Panc1 (cell line): ENCODE measurements at regions not wholly inside any gene's neighbourhood (a gene's known extent, or its start where the extent isn't known, plus 50 kb on each side); places are given as distances from the start of the nearest gene placed in this dataset.

Source experiments
- ATAC-seq: fragments of 200-7000 bp; cut with Tn5 transposase; 2 replicates; pipeline ENCODE4 v1.9.1; 2020; ENCODE audit warnings: mild to moderate bottlenecking, moderate library complexity
- BruUV-seq: library from RNA; stranded (reverse); fragments of 400-500 nt; replicated peaks from 2 replicates; lab custom pipeline; 2021; lab: Mats Ljungman, UMichigan
- CTCF ChIA-PET: fragments of 300-600 bp; sonication (Branson Sonifier 250); formaldehyde crosslinking; loops from one replicate; lab custom pipeline; 2022; ENCODE audit warnings: antibody characterized with exemption; lab: Charles Lee
- POLR2A ChIA-PET: fragments of 300-600 bp; sonication (Branson Sonifier 250); formaldehyde crosslinking; loops from one replicate; lab custom pipeline; 2022; ENCODE audit warnings: antibody characterized with exemption; lab: Charles Lee
- DNase-seq: peaks from one replicate; pipeline ENCODE4 v3.0.0-alpha.2; 2010; ENCODE audit warnings: low read depth, low spot score
- H3K27ac ChIP-seq: 2 replicates; pipeline ENCODE4 v1.5.1; 2011; ENCODE audit warnings: mild to moderate bottlenecking, low read length, inconsistent platforms
- H3K27me3 ChIP-seq: fragments of 200-500 bp; sonication (Bioruptor generic); 2 replicates; pipeline ENCODE4 v1.6.0; 2014; ENCODE audit warnings: low read length, inconsistent platforms; ENCODE audit not compliant: control insufficient read depth, insufficient read depth
- H3K36me3 ChIP-seq: fragments of 200-500 bp; sonication (Bioruptor generic); 2 replicates; pipeline ENCODE4 v1.5.1; 2014; ENCODE audit warnings: inconsistent platforms, mild to moderate bottlenecking, low read length, moderate library complexity; ENCODE audit not compliant: control insufficient read depth, insufficient read depth
- H3K4me1 ChIP-seq: 2 replicates; pipeline ENCODE4 v1.5.1; 2011; ENCODE audit warnings: inconsistent platforms, mild to moderate bottlenecking, low read length, moderate library complexity; ENCODE audit not compliant: control insufficient read depth, insufficient read depth
- H3K4me3 ChIP-seq, 2 experiments: 2 replicates each; pipeline ENCODE4 v1.5.1; 2011 to 2012; ENCODE audit warnings: low read depth in 2 of 2, low read length in 2 of 2, mild to moderate bottlenecking in 2 of 2, inconsistent platforms in 1 of 2, moderate library complexity in 1 of 2
- H3K9me3 ChIP-seq: fragments of 200-500 bp; sonication (Bioruptor generic); 2 replicates; pipeline ENCODE4 v1.5.1; 2014; ENCODE audit warnings: low read depth, mild to moderate bottlenecking, inconsistent platforms, low read length, moderate library complexity; ENCODE audit not compliant: control insufficient read depth, insufficient read depth
- POLR2AphosphoS5 ChIP-seq: IDR thresholded peaks from 2 replicates; pipeline ENCODE4 v1.6.1; 2012; ENCODE audit warnings: mild to moderate bottlenecking, low read depth, low read length, moderate library complexity
- SIN3A ChIP-seq: IDR thresholded peaks from 2 replicates; pipeline ENCODE4 v1.6.1; 2012; ENCODE audit warnings: low read depth, mild to moderate bottlenecking, low read length, moderate library complexity, borderline replicate concordance; ENCODE audit not compliant: insufficient read depth
- TCF7L2 ChIP-seq: IDR thresholded peaks from 2 replicates; pipeline ENCODE4 v1.6.1; 2011; ENCODE audit warnings: mild to moderate bottlenecking, low read depth, low read length, inconsistent platforms
- in situ Hi-C: cut with HindIII; loops from 2 replicates; pipeline ENCODE4 v1.10.0; 2016; ENCODE audit warnings: low sequenced_read_pairs, low pct_unique_long_range_greater_than_20kb
- intact Hi-C: fragments of 100-400 bp; cut with micrococcal nuclease; formaldehyde crosslinking; loops from one replicate; pipeline ENCODE4 v1.10.0; 2022; ENCODE audit not compliant: unreplicated experiment
- TF ChIP-seq, protein P1 (sequence below), 2 experiments: IDR thresholded peaks; 2 replicates each; pipeline ENCODE4 v1.6.1; 2011 to 2012; ENCODE audit warnings: low read depth in 2 of 2, control low read depth in 1 of 2, low read length in 1 of 2, mild to moderate bottlenecking in 1 of 2, moderate library complexity in 1 of 2; ENCODE audit not compliant: insufficient read depth in 1 of 2
- TF ChIP-seq, protein P2 (sequence below): fragments of 450-650 bp; IDR thresholded peaks from 2 replicates; pipeline ENCODE4 v1.5.1; 2017; ENCODE audit warnings: mild to moderate bottlenecking

DNA sequence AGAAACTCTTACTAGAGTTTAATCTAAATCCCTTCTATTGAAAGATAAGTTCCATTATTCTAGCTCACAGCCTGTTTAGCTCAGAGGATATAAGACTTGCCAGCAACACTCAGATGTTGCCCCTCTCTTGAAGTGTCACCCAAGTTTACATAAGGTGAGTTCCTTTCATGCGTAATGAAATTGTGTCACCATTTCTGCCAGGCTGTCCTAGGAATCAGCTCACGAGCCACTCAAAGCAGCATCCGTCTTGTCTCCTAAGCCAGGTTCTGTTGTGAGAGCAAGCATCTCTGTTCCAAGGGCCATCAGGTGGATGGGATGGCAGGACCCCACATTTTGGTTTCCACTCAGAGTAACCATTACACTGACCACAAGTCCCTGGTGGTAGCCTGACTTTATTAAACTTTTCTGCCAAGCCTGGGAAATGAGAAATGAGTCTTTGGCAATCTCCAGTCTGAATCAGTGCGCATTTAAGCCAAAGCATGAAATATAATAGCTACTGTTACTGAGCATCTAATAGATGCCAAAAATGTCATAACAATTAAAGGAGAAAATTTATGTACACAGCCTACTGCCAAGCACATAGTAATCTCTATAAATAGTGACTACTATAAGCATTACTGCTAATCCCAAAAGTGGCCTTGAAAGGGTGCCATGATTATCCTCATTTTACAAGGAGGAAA is 179.6 kb upstream of the MIR17HG start:
- no peaks in the 10 kb centered on the region for H3K9me3 ChIP-seq
- H3K4me1 ChIP-seq: no peaks in the 10 kb centered on the region
- POLR2A ChIA-PET: no interaction called here
- DNase-seq (no peak), ATAC-seq (no peak)
- BruUV-seq: no TSS peak
- no peak overlapping the region for H3K27ac ChIP-seq
- intact Hi-C loops: no loop called here
- TF ChIP-seq, protein P1, sequence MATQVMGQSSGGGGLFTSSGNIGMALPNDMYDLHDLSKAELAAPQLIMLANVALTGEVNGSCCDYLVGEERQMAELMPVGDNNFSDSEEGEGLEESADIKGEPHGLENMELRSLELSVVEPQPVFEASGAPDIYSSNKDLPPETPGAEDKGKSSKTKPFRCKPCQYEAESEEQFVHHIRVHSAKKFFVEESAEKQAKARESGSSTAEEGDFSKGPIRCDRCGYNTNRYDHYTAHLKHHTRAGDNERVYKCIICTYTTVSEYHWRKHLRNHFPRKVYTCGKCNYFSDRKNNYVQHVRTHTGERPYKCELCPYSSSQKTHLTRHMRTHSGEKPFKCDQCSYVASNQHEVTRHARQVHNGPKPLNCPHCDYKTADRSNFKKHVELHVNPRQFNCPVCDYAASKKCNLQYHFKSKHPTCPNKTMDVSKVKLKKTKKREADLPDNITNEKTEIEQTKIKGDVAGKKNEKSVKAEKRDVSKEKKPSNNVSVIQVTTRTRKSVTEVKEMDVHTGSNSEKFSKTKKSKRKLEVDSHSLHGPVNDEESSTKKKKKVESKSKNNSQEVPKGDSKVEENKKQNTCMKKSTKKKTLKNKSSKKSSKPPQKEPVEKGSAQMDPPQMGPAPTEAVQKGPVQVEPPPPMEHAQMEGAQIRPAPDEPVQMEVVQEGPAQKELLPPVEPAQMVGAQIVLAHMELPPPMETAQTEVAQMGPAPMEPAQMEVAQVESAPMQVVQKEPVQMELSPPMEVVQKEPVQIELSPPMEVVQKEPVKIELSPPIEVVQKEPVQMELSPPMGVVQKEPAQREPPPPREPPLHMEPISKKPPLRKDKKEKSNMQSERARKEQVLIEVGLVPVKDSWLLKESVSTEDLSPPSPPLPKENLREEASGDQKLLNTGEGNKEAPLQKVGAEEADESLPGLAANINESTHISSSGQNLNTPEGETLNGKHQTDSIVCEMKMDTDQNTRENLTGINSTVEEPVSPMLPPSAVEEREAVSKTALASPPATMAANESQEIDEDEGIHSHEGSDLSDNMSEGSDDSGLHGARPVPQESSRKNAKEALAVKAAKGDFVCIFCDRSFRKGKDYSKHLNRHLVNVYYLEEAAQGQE (IDR thresholded peaks at IDR 0.05; ENCODE audit: insufficient read depth in 1 of 2, low read depth in 2 of 2, low read length in 1 of 2): no peak
- TF ChIP-seq POLR2AphosphoS5 (no peak), SIN3A (no peak), TCF7L2 (no peak)
- TF ChIP-seq, protein P2, sequence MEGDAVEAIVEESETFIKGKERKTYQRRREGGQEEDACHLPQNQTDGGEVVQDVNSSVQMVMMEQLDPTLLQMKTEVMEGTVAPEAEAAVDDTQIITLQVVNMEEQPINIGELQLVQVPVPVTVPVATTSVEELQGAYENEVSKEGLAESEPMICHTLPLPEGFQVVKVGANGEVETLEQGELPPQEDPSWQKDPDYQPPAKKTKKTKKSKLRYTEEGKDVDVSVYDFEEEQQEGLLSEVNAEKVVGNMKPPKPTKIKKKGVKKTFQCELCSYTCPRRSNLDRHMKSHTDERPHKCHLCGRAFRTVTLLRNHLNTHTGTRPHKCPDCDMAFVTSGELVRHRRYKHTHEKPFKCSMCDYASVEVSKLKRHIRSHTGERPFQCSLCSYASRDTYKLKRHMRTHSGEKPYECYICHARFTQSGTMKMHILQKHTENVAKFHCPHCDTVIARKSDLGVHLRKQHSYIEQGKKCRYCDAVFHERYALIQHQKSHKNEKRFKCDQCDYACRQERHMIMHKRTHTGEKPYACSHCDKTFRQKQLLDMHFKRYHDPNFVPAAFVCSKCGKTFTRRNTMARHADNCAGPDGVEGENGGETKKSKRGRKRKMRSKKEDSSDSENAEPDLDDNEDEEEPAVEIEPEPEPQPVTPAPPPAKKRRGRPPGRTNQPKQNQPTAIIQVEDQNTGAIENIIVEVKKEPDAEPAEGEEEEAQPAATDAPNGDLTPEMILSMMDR: no peak
- no peaks in the 10 kb centered on the region for H3K36me3 ChIP-seq
- no peak overlapping the region for H3K4me3 ChIP-seq
- in situ Hi-C loops: no loop called here
- CTCF ChIA-PET: no interaction called here
- H3K27me3 ChIP-seq: no peaks in the 10 kb centered on the region

GRCh38 chr13:91168386-91168711 is 179.1 kb upstream of the MIR17HG start:
- ChIA-PET CTCF (no interaction called here), POLR2A (no interaction called here)
- intact Hi-C loops (no loop called here), in situ Hi-C loops (no loop called here)
- no peak overlapping the region for H3K27ac ChIP-seq
- H3K9me3 ChIP-seq: no peaks in the 10 kb centered on the region
- BruUV-seq: no TSS peak
- no peak overlapping the region for H3K4me3 ChIP-seq
- H3K27me3 ChIP-seq: no peaks in the 10 kb centered on the region
- TF ChIP-seq POLR2AphosphoS5: no peak
- TF ChIP-seq TCF7L2: no peak
- TF ChIP-seq SIN3A: no peak
- TF ChIP-seq, protein P1 (IDR thresholded peaks at IDR 0.05; ENCODE audit: insufficient read depth in 1 of 2, low read depth in 2 of 2, low read length in 1 of 2): no peak
- TF ChIP-seq, protein P2: no peak
- ATAC-seq (no peak), DNase-seq (no peak)
- H3K4me1 ChIP-seq: no peaks in the 10 kb centered on the region
- H3K36me3 ChIP-seq: no peaks in the 10 kb centered on the region
